ENCODE measurements at regions not wholly inside any gene's neighbourhood (a gene's known extent, or its start where the extent isn't known, plus 50 kb on each side); places are given as distances from the start of the nearest gene placed in this dataset.
A peak's percentile ranks its signal among the peaks of the same experiment; 100 is the strongest.

GRCh38 chr2:74051504-74051903 lies 66.8 kb downstream of the TET3 start:
- Histone ChIP-seq H3K27ac (peak overlapping the region in 3 of 4 donors; percentile 21 to 62 (median 60)), H3K4me3 (no peak overlapping the region), H3K36me3 (peaks cover 0 to 30% (median 11%) of the 10 kb centered on the region in 3 donors), H3K4me1 (peaks cover 0 to 67% (median 12%) of the 10 kb centered on the region in 3 donors), H3K9me3 (no peaks in the 10 kb centered on the region), H3K27me3 (no peaks in the 10 kb centered on the region)
- TF ChIP-seq POLR2A (IDR thresholded peaks at IDR 0.05) (no peak), CTCF (IDR thresholded peaks at IDR 0.05) (no peak)
- intact Hi-C loops (cut with DNase I) = no loop called here
- DNase-seq = no peak
- WGBS, 2 donors = 21 to 43% methylated on average over 1 of the region's 1 CpG

- WGBS, 2 donors = 82% methylated on average over 8 of the region's 8 CpGs
- peaks cover 0 to 19% (median 0%) of the 10 kb centered on the region in 3 donors for H3K36me3 ChIP-seq
- H3K27ac ChIP-seq = peak overlapping the region in 3 of 4 donors; percentile 43 to 73 (median 72)
- TF ChIP-seq POLR2A (IDR thresholded peaks at IDR 0.05) (no peak), CTCF (IDR thresholded peaks at IDR 0.05) (no peak)
- no peaks in the 10 kb centered on the region for H3K27me3 ChIP-seq
- peaks cover 0 to 61% (median 10%) of the 10 kb centered on the region in 3 donors for H3K4me1 ChIP-seq
- H3K4me3 ChIP-seq = no peak overlapping the region
- no peak for DNase-seq
- intact Hi-C loops (cut with DNase I) = no loop called here
- H3K9me3 ChIP-seq = no peaks in the 10 kb centered on the region
These were observed 68.3 kb downstream of the TET3 start for GRCh38 chr2:74052732-74053710.

- H3K9me3 ChIP-seq = no peaks in the 10 kb centered on the region
- H3K27me3 ChIP-seq = no peaks in the 10 kb centered on the region
- 52 to 66% methylated on average over 4 of the region's 4 CpGs for WGBS, 2 donors
- H3K4me1 ChIP-seq = peaks cover 0 to 50% (median 0%) of the 10 kb centered on the region in 3 donors
- H3K27ac ChIP-seq = peak overlapping the region in 3 of 4 donors; percentile 71 to 76 (median 73)
- TF ChIP-seq CTCF (IDR thresholded peaks at IDR 0.05) (no peak), POLR2A (IDR thresholded peaks at IDR 0.05) (no peak)
- no peak for DNase-seq
- intact Hi-C loops (cut with DNase I) = no loop called here
- no peak overlapping the region for H3K4me3 ChIP-seq
- H3K36me3 ChIP-seq = peaks cover 0 to 13% (median 0%) of the 10 kb centered on the region in 3 donors
These were observed 69.4 kb downstream of the TET3 start for GRCh38 chr2:74053959-74054715.

- H3K4me3 ChIP-seq = no peak overlapping the region
- H3K27ac ChIP-seq = no peak overlapping the region
- peaks cover 0 to 16% (median 0%) of the 10 kb centered on the region in 3 donors for H3K36me3 ChIP-seq
- TF ChIP-seq POLR2A (IDR thresholded peaks at IDR 0.05) (no peak), CTCF (IDR thresholded peaks at IDR 0.05) (no peak)
- H3K4me1 ChIP-seq = peaks cover 0 to 10% (median 0%) of the 10 kb centered on the region in 3 donors
- no peaks in the 10 kb centered on the region for H3K27me3 ChIP-seq
- 92 to 100% methylated on average over 7 of the region's 7 CpGs for WGBS, 2 donors
- no peak for DNase-seq
- no peaks in the 10 kb centered on the region for H3K9me3 ChIP-seq
- intact Hi-C loops (cut with DNase I) = no loop called here
These were observed 74.5 kb downstream of the TET3 start for GRCh38 chr2:74059137-74059775.

Measured in esophagus squamous epithelium (tissue), 5 donors.